ENCODE measurements at regions not wholly inside any gene's neighbourhood (a gene's known extent, or its start where the extent isn't known, plus 50 kb on each side); places are given as distances from the start of the nearest gene placed in this dataset.

GRCh38 chr4:8672486-8672885 lies 79.9 kb downstream of the CPZ start:
- DNase-seq = no peak

- DNase-seq = no peak
These were observed 79.2 kb downstream of the CPZ start for GRCh38 chr4:8671712-8672290.

All from hippocampal formation (tissue), 2 donors.